ENCODE measurements at regions not wholly inside any gene's neighbourhood (a gene's known extent, or its start where the extent isn't known, plus 50 kb on each side); places are given as distances from the start of the nearest gene placed in this dataset.
"Not testable (repeated sequence)": the region's sequence is repeated elsewhere in the genome, so short reads cannot be mapped to it uniquely, and the experiment has no call there.

DNA sequence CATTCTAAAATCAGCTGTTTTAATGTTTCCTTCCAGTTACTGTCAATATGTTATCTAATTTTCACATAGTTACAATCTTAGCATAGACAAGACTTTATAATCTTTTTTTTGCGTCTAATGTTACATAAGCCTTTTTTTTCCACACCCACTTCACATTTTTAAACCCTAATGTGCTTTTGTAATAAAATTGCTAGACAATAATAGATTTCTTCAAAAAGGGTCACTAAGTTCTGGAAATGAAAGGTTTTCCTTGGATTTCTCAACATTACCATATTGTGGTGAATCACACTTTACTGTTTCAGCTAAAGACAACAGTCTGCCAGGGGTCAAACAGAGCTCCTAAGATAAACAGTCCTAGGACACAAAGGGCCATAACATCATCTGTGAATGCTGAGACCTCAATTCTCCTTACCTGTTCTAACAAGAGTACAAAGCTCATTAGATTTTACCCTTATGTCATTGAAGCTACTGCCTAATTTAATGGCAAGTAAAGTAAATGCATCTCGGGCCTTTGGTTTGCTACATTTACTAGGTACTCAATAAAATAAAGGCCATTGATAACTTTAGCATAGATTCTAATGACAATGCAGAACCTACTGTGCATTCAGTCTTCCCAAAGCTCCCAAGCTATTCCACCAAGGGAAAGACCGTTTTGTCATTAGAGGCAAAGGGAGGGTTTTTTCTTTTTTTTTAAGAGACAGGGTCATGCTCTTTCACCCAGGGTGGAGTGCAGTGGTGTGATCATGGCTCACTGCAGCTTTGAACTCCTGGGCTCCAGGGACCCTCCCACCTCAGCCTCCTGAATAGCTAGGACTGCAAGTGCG is 111.2 kb upstream of the SLC38A2 start:
- no peak overlapping the region for H3K4me3 Mint-ChIP-seq
- peaks cover 15% of the 10 kb centered on the region for H3K36me3 Mint-ChIP-seq (ENCODE audit: low read depth)
- no peaks in the 10 kb centered on the region for H3K27me3 Mint-ChIP-seq (ENCODE audit: low read depth)
- no peaks in the 10 kb centered on the region for H3K9me3 Mint-ChIP-seq
- no peak overlapping the region for H3K27ac Mint-ChIP-seq
- no peak for DNase-seq (ENCODE audit: low spot score)
- H3K4me1 Mint-ChIP-seq (ENCODE audit: low read depth): peaks cover 6% of the 10 kb centered on the region

DNA sequence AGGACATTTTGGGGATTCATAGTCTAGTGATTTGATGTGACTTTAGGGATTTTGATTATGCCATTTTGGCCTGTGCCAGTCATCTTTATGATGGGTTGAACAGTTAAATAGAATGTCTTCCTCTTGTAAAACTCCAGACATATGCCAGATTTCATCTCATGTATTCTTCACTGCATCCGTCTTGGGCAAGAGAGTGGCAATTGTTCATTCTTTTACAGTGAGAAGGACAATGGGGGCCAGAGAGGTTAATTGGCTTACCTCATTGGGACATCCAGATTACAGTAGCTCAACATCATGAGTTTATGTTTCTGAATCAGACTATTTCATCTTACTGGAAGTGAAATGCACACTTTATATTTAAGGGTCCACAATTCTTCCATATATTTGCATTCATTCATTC is 108.2 kb upstream of the SLC38A2 start:
- Mint-ChIP-seq H3K27me3 (ENCODE audit: low read depth) (no peaks in the 10 kb centered on the region), H3K36me3 (ENCODE audit: low read depth) (peaks cover 22% of the 10 kb centered on the region)
- no peak for DNase-seq (ENCODE audit: low spot score)

DNA sequence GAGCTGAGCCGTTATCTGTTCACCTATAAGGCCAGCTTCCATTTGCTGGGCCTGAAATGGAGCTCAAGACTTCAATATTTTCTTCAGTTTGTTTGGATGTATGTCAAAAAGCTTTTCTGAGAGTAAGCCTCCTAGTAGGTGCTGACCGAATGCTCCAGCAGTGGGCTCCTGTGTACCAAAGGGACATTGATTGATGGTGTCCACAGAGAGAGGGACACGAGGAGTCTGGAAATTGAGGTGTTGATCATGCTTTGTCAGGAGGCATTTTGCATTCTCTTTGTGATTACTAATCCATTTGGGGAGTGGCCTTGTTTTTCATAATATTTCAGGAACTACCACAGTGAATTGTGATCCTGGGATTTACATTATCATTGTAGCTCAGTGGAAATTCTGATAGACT is 107.7 kb upstream of the SLC38A2 start:
- Mint-ChIP-seq H3K9me3 (no peaks in the 10 kb centered on the region), H3K4me1 (ENCODE audit: low read depth) (peaks cover 22% of the 10 kb centered on the region), H3K36me3 (ENCODE audit: low read depth) (peaks cover 22% of the 10 kb centered on the region), H3K27me3 (ENCODE audit: low read depth) (no peaks in the 10 kb centered on the region), H3K27ac (no peak overlapping the region), H3K4me3 (no peak overlapping the region)
- DNase-seq (ENCODE audit: low spot score): no peak

More for the DNA sequence above, 108.2 kb upstream of the SLC38A2 start:
- Mint-ChIP-seq H3K9me3 (no peaks in the 10 kb centered on the region), H3K27ac (no peak overlapping the region), H3K4me1 (ENCODE audit: low read depth) (peaks cover 22% of the 10 kb centered on the region), H3K4me3 (no peak overlapping the region)

DNA sequence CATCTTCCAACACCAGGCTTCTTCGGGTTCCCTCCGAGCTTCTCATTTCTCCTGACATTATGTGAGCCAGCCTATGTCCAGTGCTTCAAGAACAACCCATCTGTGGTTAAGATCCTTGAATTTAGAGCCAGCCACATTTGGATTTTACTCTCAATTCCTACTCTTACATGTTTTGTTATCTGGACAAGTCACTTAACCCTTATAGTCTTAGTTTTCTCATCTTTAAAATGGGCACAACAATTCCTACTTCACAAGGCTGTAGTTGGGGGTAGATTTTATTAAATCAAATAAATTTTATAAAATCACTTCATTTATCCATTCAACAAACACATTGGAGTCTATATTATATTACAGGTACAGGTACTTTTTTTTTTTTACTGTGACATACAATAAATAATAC is 105.5 kb upstream of the SLC38A2 start:
- no peak overlapping the region for H3K27ac Mint-ChIP-seq
- no peak for DNase-seq (ENCODE audit: low spot score)
- H3K4me1 Mint-ChIP-seq (ENCODE audit: low read depth): peaks cover 22% of the 10 kb centered on the region
- no peaks in the 10 kb centered on the region for H3K9me3 Mint-ChIP-seq
- peaks cover 23% of the 10 kb centered on the region for H3K36me3 Mint-ChIP-seq (ENCODE audit: low read depth)
- no peaks in the 10 kb centered on the region for H3K27me3 Mint-ChIP-seq (ENCODE audit: low read depth)
- no peak overlapping the region for H3K4me3 Mint-ChIP-seq

DNA sequence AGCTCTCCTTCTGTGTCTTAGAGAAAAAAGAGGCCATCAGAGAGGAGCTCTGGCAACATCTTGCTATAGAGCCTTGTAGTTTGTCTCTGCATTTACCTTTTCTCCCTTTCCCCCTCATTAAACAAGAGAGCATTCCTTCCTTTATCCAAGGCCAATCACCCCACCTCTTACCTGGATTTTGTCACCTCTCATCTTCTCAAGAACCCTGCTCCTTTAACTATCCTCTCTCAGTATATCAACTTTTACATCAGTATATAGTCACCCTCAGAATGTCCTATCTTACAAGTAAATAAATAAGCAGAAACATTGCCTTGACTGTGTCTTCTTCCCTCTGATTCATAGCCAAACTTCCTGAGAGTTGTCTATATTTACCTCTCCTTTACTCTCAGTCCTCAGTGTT is 105.0 kb upstream of the SLC38A2 start:
- DNase-seq (ENCODE audit: low spot score): no peak
- Mint-ChIP-seq H3K4me3 (no peak overlapping the region), H3K9me3 (no peaks in the 10 kb centered on the region), H3K27me3 (ENCODE audit: low read depth) (no peaks in the 10 kb centered on the region), H3K36me3 (ENCODE audit: low read depth) (peaks cover 23% of the 10 kb centered on the region), H3K27ac (no peak overlapping the region), H3K4me1 (ENCODE audit: low read depth) (peaks cover 22% of the 10 kb centered on the region)

DNA sequence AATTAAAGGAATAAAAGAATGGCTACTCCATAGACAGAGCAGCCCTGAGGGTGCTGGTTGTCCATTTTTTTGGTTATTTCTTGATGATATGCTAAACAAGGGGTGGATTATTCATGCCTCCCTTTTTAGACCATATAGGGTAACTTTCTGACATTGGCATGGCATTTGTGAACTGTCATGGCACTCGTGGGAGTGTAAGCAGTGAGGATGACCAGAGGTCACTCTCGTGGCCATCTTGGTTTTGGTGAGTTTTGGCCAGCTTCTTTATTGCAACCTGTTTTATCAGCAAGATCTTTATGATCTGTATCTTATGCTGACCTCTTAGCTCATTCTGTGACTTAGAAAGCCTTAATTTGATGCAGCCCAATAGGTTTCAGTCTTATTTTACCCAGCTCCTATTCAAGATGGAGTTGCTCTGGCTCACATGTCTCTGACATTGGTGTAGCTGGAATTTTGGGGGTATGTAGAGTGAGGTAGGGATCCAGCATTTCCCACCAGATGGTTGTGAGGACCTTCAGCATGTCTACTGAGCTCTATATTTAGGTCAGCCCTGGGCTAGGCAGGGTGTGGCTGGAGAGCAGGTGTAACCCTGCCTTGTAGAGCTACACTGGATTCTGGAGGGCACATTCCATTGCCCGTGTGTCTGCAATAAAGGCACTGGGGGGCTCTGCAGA is 103.5 kb upstream of the SLC38A2 start:
- no peak overlapping the region for H3K27ac Mint-ChIP-seq
- no peak overlapping the region for H3K4me3 Mint-ChIP-seq
- H3K36me3 Mint-ChIP-seq (ENCODE audit: low read depth): peaks cover 24% of the 10 kb centered on the region
- no peaks in the 10 kb centered on the region for H3K9me3 Mint-ChIP-seq
- no peaks in the 10 kb centered on the region for H3K27me3 Mint-ChIP-seq (ENCODE audit: low read depth)
- H3K4me1 Mint-ChIP-seq (ENCODE audit: low read depth): peaks cover 34% of the 10 kb centered on the region
- DNase-seq (ENCODE audit: low spot score): no peak

DNA sequence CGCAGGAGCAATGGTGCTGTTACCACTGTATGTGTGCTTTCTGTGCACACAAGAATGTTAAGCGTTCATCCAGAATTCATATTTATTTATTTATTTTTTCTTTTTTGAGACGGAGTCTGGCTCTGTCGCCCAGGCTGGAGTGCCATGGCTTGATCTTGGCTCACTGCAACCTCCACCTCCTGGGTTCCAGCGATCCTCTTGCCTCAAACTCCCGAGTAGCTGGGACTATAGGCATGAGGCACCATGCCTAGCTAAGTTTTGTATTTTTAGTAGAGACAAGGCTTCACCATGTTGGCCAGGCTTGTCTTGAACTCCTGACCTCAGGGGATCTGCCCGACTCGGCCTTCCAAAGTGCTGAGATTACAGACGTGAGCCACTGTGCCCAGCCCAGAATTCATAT is 101.8 kb upstream of the SLC38A2 start:
- not testable (repeated sequence) for DNase-seq (ENCODE audit: low spot score); H3K27me3 Mint-ChIP-seq (ENCODE audit: low read depth); H3K9me3 Mint-ChIP-seq; H3K27ac Mint-ChIP-seq; H3K4me3 Mint-ChIP-seq
- peaks cover 27% of the 10 kb centered on the region for H3K36me3 Mint-ChIP-seq (ENCODE audit: low read depth)
- H3K4me1 Mint-ChIP-seq (ENCODE audit: low read depth): peaks cover 46% of the 10 kb centered on the region

DNA sequence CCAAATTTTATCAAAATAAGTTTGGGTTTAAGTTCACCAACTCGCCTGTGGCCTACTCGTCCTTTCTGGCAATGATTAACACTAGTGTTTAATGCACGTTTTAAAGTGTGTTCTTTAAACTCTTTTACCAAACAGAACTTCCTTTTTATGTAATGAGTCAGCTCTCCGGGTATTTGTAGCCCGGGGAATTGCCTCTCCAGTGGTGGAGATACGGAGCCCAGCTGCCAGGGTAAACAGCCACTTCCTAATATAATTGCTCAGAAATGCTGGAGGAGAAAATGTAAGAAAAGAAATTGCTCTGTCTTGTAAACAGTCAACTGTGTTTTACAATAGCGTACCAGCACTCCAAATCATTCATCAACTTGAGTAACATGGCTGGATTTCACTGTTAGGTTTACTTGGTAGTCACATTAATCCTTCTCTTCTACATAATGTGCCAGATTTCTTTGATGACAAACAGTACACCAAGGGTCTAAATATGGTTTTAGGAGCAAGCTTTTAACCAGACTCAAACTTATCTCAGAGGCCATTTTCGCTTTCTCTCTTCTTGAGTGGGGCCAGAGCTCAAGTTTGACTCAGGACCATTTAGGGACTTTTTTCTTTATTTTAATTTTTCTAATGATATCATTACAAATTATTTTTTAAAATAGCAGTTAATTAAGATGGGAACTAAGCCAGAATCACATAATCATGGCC is 101.2 kb upstream of the SLC38A2 start:
- DNase-seq (ENCODE audit: low spot score): no peak
- Mint-ChIP-seq H3K9me3 (peaks cover 3% of the 10 kb centered on the region), H3K36me3 (ENCODE audit: low read depth) (peaks cover 25% of the 10 kb centered on the region), H3K4me3 (peak overlapping the region; percentile 69), H3K4me1 (ENCODE audit: low read depth) (peaks cover 46% of the 10 kb centered on the region), H3K27ac (peak overlapping the region; percentile 75), H3K27me3 (ENCODE audit: low read depth) (no peaks in the 10 kb centered on the region)

DNA sequence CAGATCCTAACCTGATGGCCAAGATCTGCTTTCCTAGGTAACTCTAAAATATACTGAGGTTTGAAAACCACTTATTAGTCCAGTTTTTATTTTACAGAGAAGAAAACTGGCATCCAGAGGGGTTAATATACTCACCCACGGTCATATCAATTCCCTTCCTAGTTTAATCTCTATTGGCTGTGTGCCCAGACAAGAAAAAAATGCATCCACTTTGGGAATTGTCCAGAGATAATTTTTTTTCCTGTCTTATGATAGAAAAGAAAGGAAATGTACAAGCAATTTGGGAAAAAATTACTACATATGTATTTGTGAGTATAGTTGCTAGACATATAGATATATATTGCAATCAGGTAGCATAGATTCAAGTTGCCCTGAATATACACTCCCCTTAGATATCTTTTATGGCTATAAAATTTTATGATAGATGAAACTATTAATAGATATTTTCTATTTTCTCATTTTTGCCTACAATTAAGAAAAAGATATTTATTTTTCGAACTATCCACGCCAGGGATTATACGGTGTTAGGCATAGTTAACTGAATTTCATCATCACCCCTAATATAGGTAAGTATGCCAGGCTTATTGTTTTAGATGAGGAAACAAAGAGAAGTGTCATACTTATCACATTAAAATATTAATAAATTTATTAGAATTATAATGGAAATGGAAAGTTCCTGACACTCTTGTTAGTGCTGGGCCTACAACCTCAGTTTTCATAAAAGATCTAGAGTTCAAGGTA is 100.5 kb upstream of the SLC38A2 start:
- peaks cover 44% of the 10 kb centered on the region for H3K4me1 Mint-ChIP-seq (ENCODE audit: low read depth)
- H3K9me3 Mint-ChIP-seq: peaks cover 3% of the 10 kb centered on the region
- peaks cover 24% of the 10 kb centered on the region for H3K36me3 Mint-ChIP-seq (ENCODE audit: low read depth)
- peak overlapping the region; percentile 69 for H3K4me3 Mint-ChIP-seq
- peak overlapping the region; percentile 75 for H3K27ac Mint-ChIP-seq
- no peak for DNase-seq (ENCODE audit: low spot score)
- H3K27me3 Mint-ChIP-seq (ENCODE audit: low read depth): no peaks in the 10 kb centered on the region

DNA sequence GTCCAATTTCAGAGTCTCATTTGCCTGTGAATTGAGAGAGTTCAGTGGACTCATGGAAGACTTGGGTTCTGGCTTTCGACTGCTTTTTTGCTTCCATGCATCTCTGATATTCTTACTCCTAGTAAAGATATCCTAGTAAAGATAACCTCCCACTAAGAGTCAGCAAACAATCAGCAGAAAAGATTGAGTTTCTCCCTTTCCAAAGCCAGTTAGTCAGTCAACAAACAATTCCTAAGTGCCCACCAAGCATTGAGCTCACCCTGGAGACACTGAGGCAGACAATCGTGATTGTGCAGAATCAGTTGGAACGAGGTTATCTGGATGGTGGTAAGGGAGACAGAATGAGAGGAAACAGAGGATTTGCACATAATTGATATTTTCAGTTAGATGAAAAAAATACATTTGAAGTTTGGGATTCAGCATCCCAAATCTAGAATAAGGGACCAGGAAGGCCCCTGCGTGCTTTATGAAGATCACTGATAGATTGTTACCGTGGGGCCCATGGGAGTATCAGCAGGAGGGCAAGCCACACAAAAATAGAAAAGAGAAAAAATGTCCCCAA is 99.7 kb upstream of the SLC38A2 start:
- Mint-ChIP-seq H3K4me3 (no peak overlapping the region), H3K4me1 (ENCODE audit: low read depth) (peaks cover 37% of the 10 kb centered on the region), H3K36me3 (ENCODE audit: low read depth) (peaks cover 16% of the 10 kb centered on the region), H3K27me3 (ENCODE audit: low read depth) (no peaks in the 10 kb centered on the region), H3K9me3 (peaks cover 3% of the 10 kb centered on the region), H3K27ac (no peak overlapping the region)
- DNase-seq (ENCODE audit: low spot score): no peak

DNA sequence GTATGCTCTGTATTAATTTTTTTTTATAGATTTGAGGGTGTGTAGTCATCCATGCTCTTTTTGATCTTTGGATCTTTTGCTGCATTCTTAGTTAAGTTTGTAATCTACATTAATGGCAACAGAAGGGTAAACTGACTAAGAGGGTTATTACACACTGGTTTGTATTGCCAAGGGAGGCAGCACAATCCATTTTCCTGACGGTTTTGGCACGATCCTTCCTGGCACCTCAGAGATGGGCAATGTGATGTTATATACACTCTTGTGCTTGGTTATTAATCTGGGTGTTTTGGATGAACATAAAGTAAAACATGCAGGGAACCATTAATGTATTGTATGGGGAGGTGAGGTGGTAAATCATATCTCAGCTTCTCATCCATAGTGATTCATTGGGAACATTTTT is 98.8 kb upstream of the SLC38A2 start:
- peak overlapping the region; percentile 71 for H3K4me3 Mint-ChIP-seq
- H3K27ac Mint-ChIP-seq: peak overlapping the region; percentile 58
- DNase-seq (ENCODE audit: low spot score): no peak
- H3K36me3 Mint-ChIP-seq (ENCODE audit: low read depth): peaks cover 16% of the 10 kb centered on the region
- H3K27me3 Mint-ChIP-seq (ENCODE audit: low read depth): no peaks in the 10 kb centered on the region
- peaks cover 3% of the 10 kb centered on the region for H3K9me3 Mint-ChIP-seq
- H3K4me1 Mint-ChIP-seq (ENCODE audit: low read depth): peaks cover 34% of the 10 kb centered on the region

DNA sequence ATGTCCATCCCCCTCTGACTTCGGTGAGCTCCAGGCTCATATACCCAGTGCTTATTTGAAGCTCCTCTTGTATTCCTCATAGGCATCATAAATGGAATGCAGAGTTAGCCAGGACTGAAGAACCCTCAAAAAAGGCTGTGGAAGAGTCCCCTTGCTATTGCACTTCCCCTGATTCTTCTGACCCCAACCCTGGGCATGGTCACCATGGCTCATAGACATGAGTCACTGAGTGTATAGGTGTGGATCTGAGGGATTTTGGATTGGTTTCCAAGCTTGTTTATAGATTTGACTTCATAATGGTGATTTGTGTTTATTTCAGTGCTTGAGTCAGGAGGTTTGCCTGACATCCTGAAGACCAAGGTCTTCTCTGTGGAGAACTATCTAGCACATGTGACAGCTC is 98.4 kb upstream of the SLC38A2 start:
- Mint-ChIP-seq H3K27ac (peak overlapping the region; percentile 58), H3K4me3 (peak overlapping the region; percentile 71), H3K4me1 (ENCODE audit: low read depth) (peaks cover 32% of the 10 kb centered on the region), H3K27me3 (ENCODE audit: low read depth) (no peaks in the 10 kb centered on the region), H3K9me3 (peaks cover 3% of the 10 kb centered on the region), H3K36me3 (ENCODE audit: low read depth) (peaks cover 16% of the 10 kb centered on the region)
- DNase-seq (ENCODE audit: low spot score): no peak

DNA sequence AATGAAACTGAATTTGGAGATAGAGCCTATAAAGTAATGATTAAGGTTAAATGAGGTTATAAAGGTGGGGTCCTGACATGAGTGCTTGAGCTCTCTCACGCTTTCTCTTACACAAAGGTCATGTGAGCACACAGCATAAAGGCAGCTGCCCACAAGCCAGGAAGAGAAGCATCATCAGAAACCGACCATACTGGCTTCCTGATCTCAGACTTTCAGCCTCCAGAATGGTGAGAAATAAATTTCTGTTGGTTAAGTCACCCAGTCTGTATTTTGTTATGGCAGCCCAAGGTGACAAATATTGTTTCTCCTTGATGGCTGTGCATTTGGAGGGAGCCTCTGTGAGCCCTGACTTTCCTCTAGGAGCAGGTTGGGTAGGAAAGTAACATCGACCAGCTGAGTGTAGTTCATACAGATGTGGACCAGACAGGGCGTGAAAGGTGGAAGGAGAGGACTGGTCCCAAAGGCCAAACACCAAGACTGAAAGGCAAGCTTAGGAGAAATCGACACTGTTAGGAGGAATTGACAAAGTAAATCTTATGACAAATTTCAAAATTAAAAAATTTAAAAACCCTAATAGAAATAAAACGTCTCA is 97.6 kb upstream of the SLC38A2 start:
- peaks cover 3% of the 10 kb centered on the region for H3K9me3 Mint-ChIP-seq
- H3K27ac Mint-ChIP-seq: peak overlapping the region; percentile 91
- H3K4me3 Mint-ChIP-seq: peak overlapping the region; percentile 89
- no peaks in the 10 kb centered on the region for H3K27me3 Mint-ChIP-seq (ENCODE audit: low read depth)
- peak; percentile 46 for DNase-seq (ENCODE audit: low spot score)
- H3K4me1 Mint-ChIP-seq (ENCODE audit: low read depth): peaks cover 31% of the 10 kb centered on the region
- peaks cover 16% of the 10 kb centered on the region for H3K36me3 Mint-ChIP-seq (ENCODE audit: low read depth)

Data from T-helper 2 cell treated with Interferon-gamma antibody and Interleukin-4, amounts not matched to agents 5 μg/mL and 100 μg/mL, for 36 hours (primary cell).